ENCODE measurements at regions not wholly inside any gene's neighbourhood (a gene's known extent, or its start where the extent isn't known, plus 50 kb on each side); places are given as distances from the start of the nearest gene placed in this dataset.
A peak's percentile ranks its signal among the peaks of the same experiment; 100 is the strongest.

GRCh38 chr10:130440971-130441370 is 304.8 kb downstream of the GLRX3 start:
- DNase-seq (ENCODE audit: extremely low read depth in 1 of 11, low read depth in 9 of 11, low spot score in 4 of 11), result peak in 1 of 11 donors; percentile 11

- DNase-seq (ENCODE audit: extremely low read depth in 1 of 11, low read depth in 9 of 11, low spot score in 4 of 11), result no peak
Observed at GRCh38 chr10:130443066-130443465, 306.9 kb downstream of the GLRX3 start.

GRCh38 chr10:130453036-130453720 is 317.0 kb downstream of the GLRX3 start:
- DNase-seq (ENCODE audit: extremely low read depth in 1 of 11, low read depth in 9 of 11, low spot score in 4 of 11), result no peak

GRCh38 chr10:130453721-130454542 is 317.7 kb downstream of the GLRX3 start:
- no peak for DNase-seq (ENCODE audit: extremely low read depth in 1 of 11, low read depth in 9 of 11, low spot score in 4 of 11)

- DNase-seq (ENCODE audit: extremely low read depth in 1 of 11, low read depth in 9 of 11, low spot score in 4 of 11), result no peak
Observed at GRCh38 chr10:130454543-130455000, 318.4 kb downstream of the GLRX3 start.

GRCh38 chr10:130455111-130455695 is 319.0 kb downstream of the GLRX3 start:
- no peak for DNase-seq (ENCODE audit: extremely low read depth in 1 of 11, low read depth in 9 of 11, low spot score in 4 of 11)

GRCh38 chr10:130455791-130456190 is 319.6 kb downstream of the GLRX3 start:
- no peak for DNase-seq (ENCODE audit: extremely low read depth in 1 of 11, low read depth in 9 of 11, low spot score in 4 of 11)

GRCh38 chr10:130456616-130457015 is 320.4 kb downstream of the GLRX3 start:
- DNase-seq (ENCODE audit: extremely low read depth in 1 of 11, low read depth in 9 of 11, low spot score in 4 of 11), result no peak

GRCh38 chr10:130458509-130458908 is 322.3 kb downstream of the GLRX3 start:
- no peak for DNase-seq (ENCODE audit: extremely low read depth in 1 of 11, low read depth in 9 of 11, low spot score in 4 of 11)

GRCh38 chr10:130459011-130459410 is 322.8 kb downstream of the GLRX3 start:
- no peak for DNase-seq (ENCODE audit: extremely low read depth in 1 of 11, low read depth in 9 of 11, low spot score in 4 of 11)

GRCh38 chr10:130459851-130460490 is 323.8 kb downstream of the GLRX3 start:
- no peak for DNase-seq (ENCODE audit: extremely low read depth in 1 of 11, low read depth in 9 of 11, low spot score in 4 of 11)

- DNase-seq (ENCODE audit: extremely low read depth in 1 of 11, low read depth in 9 of 11, low spot score in 4 of 11), result no peak
Observed at GRCh38 chr10:130461631-130462030, 325.4 kb downstream of the GLRX3 start.

GRCh38 chr10:130463104-130463875 is 327.1 kb downstream of the GLRX3 start:
- DNase-seq (ENCODE audit: extremely low read depth in 1 of 11, low read depth in 9 of 11, low spot score in 4 of 11), result no peak

- no peak for DNase-seq (ENCODE audit: extremely low read depth in 1 of 11, low read depth in 9 of 11, low spot score in 4 of 11)
Observed at GRCh38 chr10:130463876-130464364, 327.7 kb downstream of the GLRX3 start.

GRCh38 chr10:130464426-130464825 is 328.2 kb downstream of the GLRX3 start:
- no peak for DNase-seq (ENCODE audit: extremely low read depth in 1 of 11, low read depth in 9 of 11, low spot score in 4 of 11)

GRCh38 chr10:130466271-130466997 is 330.2 kb downstream of the GLRX3 start:
- no peak for DNase-seq (ENCODE audit: extremely low read depth in 1 of 11, low read depth in 9 of 11, low spot score in 4 of 11)

- no peak for DNase-seq (ENCODE audit: extremely low read depth in 1 of 11, low read depth in 9 of 11, low spot score in 4 of 11)
Observed at GRCh38 chr10:130470286-130470685, 334.1 kb downstream of the GLRX3 start.

- no peak for DNase-seq (ENCODE audit: extremely low read depth in 1 of 11, low read depth in 9 of 11, low spot score in 4 of 11)
Observed at GRCh38 chr10:130470973-130471372, 334.8 kb downstream of the GLRX3 start.
